ENCODE measurements at regions not wholly inside any gene's neighbourhood (a gene's known extent, or its start where the extent isn't known, plus 50 kb on each side); places are given as distances from the start of the nearest gene placed in this dataset.

DNA sequence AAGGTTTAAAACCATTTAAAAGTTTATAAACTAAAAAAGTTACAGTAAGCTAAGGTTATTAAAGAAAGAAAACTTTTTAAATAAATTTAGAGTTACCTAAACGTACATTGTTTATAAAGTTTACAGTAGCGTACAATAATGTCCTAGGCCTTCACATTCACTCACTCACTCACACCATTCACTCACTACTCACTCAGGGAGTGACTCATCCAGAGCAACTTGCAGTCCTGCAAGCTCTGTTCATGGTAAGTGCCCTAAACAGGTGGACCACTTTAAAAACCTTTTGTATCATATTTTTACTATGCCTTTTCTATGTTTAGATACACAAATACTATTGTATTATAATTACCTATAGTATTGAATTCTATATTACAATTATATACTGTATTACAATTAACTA, 190.8 kb upstream of the RASA1 start:
- Histone ChIP-seq H4K91ac (ENCODE audit: insufficient read depth, low read depth, low read length) (no peak overlapping the region; the same call in 1 of the 2 replicates), H3K18ac (ENCODE audit: low read depth, low read length) (no peak overlapping the region), H3K4me3 (ENCODE audit: insufficient read depth, low read depth, low read length) (no peak overlapping the region), H3K4me2 (ENCODE audit: low read depth, low read length) (no peak overlapping the region), H2AK9ac (replicated peaks; ENCODE audit: low read depth, low read length, poor library complexity) (no peak overlapping the region), H3K27me3 (ENCODE audit: control insufficient read depth, insufficient read depth, low read length) (no peaks in the 10 kb centered on the region), H4K20me1 (ENCODE audit: insufficient read depth, low read length) (no peaks in the 10 kb centered on the region), H3K9me1 (ENCODE audit: insufficient read depth, low read length) (no peaks in the 10 kb centered on the region), H3K56ac (ENCODE audit: extremely low read depth, insufficient read depth, low read length) (no peak overlapping the region), H3K4me1 (ENCODE audit: control insufficient read depth, insufficient read depth, low read length) (peaks cover 2% of the 10 kb centered on the region; the same call in 1 of the 2 replicates), H2AK5ac (ENCODE audit: low read depth, low read length) (no peak overlapping the region), H4K5ac (ENCODE audit: low read depth, low read length) (no peak overlapping the region), H3K23ac (ENCODE audit: low read depth, low read length) (no peak overlapping the region), H3K14ac (replicated peaks; ENCODE audit: low read depth, low read length) (no peak overlapping the region), H3K9me3 (ENCODE audit: control insufficient read depth, insufficient read depth, low read length) (no peaks in the 10 kb centered on the region), H3K36me3 (ENCODE audit: control insufficient read depth, insufficient read depth, low read length) (no peaks in the 10 kb centered on the region), H2BK5ac (ENCODE audit: low read depth, low read length, poor library complexity, severe bottlenecking) (no peak overlapping the region), H2BK120ac (ENCODE audit: low read depth, low read length) (no peak overlapping the region), H3K9ac (ENCODE audit: low read depth, low read length) (no peak overlapping the region), H2AFZ (replicated peaks; ENCODE audit: low read length, poor library complexity) (no peak overlapping the region), H3K79me1 (ENCODE audit: low read depth in 1 of 2, low read length in 2 of 2) (no peaks in the 10 kb centered on the region), H2BK15ac (ENCODE audit: low read depth, low read length) (no peak overlapping the region), H2BK20ac (ENCODE audit: low read depth, low read length) (no peak overlapping the region), H4K8ac (ENCODE audit: low read depth in 2 of 2, low read length in 2 of 2) (no peak overlapping the region), H3K27ac (ENCODE audit: insufficient read depth, low read length) (no peak overlapping the region), H3K4ac (ENCODE audit: low read depth, low read length) (no peak overlapping the region)
- ATAC-seq (ENCODE audit: low read depth), result no peak
- in situ Hi-C loops (cut with MboI; ENCODE audit: low sequenced_read_pairs), result no loop called here
- DNase-seq, result peak; percentile 75
- CTCF ChIA-PET, result no interaction called here
- TF ChIP-seq CTCF (conservative IDR thresholded peaks at IDR 0.05; ENCODE audit: low read depth, low read length) (no peak), BHLHE40 (IDR thresholded peaks at IDR 0.05; ENCODE audit: low read depth, low read length) (no peak), NFE2L2 (IDR thresholded peaks at IDR 0.05; ENCODE audit: low read depth, low read length) (no peak), FOS (IDR thresholded peaks at IDR 0.05; ENCODE audit: low read depth, low read length) (0 out of 2 replicates have a peak, but pooled peaks have one; percentile 12)
- dilution Hi-C loops (cut with HindIII; ENCODE audit: low sequenced_read_pairs, unreplicated experiment), result no loop called here
- WGBS, 2 experiments (ENCODE audit: extremely low coverage in 2 of 2, insufficient read length in 1 of 2), result no CpG with 5 or more reads among the region's 2 CpGs
- POLR2A ChIA-PET (ENCODE audit: unreplicated experiment), result no interaction called here
- intact Hi-C loops (cut with micrococcal nuclease), result no loop called here
- BruUV-seq (replicated peaks), result no TSS peak
